KBM-7 (cell line): ENCODE measurements at regions not wholly inside any gene's neighbourhood (a gene's known extent, or its start where the extent isn't known, plus 50 kb on each side); places are given as distances from the start of the nearest gene placed in this dataset.

Experiments
- DNase-seq: peaks from one replicate; pipeline ENCODE4 v3.0.0-alpha.2; 2015
- in situ Hi-C: fragments of 300-500 bp; cut with MboI; formaldehyde crosslinking; loops from 2 replicates; pipeline ENCODE4 v1.14.3; 2020; ENCODE audit warnings: low sequenced_read_pairs, low pct_unique_long_range_greater_than_20kb, mixed read lengths

DNA sequence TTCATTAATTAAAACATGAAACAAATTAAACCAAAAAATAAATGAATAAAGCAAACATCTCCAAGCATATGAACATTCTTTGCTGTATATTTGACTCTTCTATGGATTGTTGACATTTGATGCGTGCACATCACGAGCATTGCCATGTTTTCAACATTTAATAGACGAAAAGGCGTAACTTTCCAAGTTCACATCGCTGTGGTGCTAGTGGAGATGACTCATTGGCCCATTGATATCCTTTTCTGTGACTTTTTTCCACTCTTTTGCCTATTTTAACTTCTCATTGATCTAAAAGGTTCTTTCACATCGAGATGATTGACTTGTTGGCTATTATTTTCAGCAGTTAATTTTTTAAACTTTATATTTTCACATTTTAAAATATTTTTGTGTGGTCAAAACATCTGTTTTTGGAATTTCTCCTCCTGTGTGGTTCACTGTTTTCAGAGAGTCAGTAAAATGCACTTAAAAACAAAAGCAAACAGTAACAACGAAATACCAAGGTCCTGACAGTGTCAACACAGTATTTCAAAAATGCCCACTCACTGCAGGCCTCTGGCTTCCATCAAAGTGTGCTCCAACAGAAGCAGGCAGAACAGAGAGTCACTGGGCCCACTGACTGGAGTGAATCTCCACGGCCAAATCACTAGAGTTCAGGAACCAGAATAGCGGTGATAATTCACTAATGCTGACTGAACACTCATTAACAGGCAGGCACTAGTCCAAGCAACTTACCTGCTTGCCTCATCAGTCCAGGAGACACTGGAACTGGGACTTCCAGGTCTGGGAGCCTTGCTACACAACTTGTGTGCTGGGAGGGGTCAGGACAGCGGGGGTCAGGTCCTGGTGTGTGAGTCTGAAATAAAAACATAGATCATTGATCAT is 372.2 kb upstream of the SMIM21 start:
- in situ Hi-C loops = no loop called here
- DNase-seq = no peak

DNA sequence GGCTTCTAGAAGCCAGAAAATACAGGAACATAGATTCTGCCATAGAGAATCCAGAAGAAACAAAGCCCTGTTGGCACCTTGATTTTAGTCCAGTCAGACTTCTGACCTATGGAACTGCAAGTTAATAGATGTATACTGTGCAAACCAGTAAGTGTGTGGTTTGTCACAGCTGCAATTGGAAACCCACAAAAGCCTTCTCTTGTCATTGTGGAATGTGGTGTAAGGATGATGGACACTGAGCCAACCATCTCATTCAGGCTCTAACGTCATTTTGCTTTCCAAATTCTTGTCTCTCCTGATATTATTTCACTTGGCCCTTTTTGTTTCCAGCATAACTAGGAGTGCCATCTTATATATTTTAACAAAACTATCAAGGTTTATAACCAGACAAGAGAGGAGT is 369.5 kb upstream of the SMIM21 start:
- DNase-seq = no peak
- in situ Hi-C loops = no loop called here

DNA sequence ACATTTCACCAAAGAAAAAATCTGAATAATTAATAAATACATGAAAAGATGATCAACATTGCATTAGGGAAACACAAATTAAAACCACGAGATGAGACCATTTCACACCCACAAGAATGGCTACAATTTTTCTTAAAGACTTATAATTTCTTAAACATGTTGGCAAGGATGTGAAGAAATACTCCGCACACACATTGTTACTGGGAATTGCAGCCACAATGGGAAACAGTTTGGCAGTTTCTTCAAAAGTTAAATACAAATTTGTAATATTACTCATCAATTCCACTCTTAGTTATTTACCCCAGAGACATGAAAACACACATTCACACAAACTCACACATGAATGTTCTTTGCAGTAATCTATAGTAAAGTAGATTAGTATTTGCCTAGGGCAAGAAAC is 363.3 kb upstream of the SMIM21 start:
- in situ Hi-C loops = no loop called here
- no peak for DNase-seq

DNA sequence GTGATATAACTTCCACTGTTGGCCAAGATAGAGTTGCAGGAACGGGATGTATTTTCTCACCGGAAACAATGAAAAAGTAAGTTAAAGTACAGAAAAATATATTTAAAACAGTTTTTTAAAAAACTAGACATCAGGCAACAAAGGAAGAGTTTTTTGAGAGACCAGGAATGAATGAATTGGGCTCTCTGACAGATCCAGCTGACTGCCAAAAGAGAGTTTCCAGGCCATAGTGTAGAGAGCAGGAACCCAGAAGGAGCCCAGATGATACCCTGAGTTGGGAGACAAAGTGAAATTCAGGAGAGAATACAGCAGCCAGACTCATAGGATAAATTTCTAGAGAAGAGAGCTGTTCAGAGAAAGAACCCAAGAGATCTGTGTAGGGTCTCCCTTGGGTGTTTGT is 362.6 kb upstream of the SMIM21 start:
- in situ Hi-C loops = no loop called here
- DNase-seq = no peak

DNA sequence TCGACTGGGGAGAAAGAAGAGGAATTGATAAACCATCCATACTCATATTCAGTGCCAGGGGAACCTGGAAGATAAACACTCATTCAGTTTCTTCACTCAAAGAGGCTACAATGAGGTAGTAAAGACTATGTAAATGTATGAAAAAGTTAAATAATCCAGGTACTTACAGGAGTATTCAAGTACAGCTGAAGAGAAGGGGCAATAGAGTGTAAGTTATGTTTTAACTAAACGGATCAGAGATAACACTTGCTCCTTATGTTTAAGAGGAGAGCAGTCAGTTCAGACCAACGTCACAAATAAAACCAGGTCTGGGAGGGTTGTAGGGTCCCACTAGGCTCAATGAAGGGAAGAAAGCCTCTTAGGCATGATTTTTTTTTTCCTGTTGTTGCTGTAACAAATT is 358.3 kb upstream of the SMIM21 start:
- in situ Hi-C loops = no loop called here
- DNase-seq = no peak

DNA sequence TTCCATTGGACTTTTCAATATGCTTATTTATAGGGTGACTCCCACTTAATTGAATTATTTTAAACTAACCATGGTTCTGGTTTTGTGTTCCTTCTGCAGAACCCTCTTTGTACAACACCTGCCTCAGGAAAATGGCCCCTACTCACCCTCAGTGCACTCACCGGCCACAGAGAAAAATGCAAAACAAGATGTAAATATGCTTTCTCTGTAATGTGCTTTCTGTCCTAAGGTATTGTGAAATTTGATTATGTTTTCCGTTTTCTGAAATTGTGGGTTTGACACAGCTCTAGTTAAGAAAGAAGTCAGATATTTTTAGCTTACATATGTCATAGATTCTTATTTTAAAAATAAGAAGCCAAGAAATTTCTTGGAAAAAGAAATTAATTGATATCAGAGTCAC is 357.7 kb upstream of the SMIM21 start:
- in situ Hi-C loops = no loop called here
- DNase-seq = no peak

DNA sequence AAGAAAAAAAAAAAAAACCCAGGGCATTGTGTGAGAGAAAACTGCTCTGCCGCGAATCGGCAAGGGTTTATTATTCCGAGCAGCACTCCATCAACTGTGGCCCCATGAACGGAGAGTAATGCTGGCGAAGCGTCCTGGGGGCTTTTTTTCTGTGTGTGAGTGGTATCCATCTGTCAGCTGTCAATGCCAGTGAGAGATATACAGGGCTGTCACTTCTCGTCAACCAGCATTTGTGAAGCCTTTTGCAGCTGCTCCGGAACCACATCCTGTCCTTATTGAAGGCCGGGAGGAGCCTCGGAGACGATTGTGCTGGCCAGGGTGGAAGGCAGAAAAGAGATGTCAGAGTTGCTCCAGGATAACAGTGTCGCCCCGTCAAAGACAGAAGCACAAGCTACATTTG is 356.9 kb upstream of the SMIM21 start:
- in situ Hi-C loops = no loop called here
- no peak for DNase-seq

DNA sequence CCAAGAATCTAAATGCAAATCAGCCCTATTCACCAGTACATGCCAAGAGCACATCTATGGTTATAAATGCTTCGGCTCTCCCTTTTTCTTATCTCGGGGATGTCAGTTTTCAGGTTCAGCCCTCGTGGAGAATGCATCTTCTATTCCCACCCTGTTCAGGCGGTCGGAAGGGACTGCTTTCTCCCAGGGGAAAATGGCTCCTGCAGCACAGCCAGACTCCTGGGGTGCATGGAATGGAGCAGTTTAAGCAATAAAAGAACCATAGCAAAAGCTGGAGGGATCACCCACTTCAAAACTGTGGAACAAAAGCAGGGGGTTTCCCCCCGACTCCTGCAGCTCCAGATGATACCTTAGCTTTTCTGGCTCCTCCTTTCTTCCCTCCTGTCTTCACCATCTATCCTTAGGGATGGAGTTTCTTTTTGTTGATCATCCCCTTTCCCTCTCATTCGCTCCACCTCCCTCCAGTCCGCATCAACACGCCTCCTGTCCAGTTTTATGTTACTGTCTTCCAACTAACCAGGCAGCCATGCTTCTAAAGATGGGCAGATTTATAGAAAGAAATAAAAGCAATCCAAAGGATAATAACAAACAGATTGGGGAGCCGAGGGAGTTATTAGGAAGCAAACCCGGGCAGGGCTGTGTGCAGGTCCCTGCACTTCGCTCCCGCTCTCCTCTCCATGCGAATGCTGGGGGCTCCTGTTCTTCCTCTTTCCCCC is 356.2 kb upstream of the SMIM21 start:
- DNase-seq = no peak

DNA sequence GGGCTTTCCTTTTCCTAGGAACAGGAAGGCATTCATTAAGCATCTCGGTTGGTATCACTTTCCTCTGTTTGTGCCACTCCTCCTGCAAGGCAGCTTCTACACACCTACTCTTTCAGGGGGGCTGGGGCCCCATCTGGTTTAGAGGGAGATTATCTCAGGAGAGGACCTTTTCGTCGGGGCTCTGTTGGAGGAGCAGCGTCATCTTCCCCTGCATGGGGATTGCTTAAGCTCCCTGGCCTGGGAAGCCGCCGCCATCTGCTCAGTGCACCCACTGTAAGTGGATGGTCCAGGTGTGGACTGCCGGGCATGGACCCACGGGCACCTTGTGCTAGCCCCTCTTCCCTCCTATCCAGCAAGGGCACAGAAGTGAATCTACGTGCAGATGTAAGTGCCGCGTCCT is 355.3 kb upstream of the SMIM21 start:
- DNase-seq = no peak
- in situ Hi-C loops = no loop called here

More for the DNA sequence above, 356.2 kb upstream of the SMIM21 start:
- in situ Hi-C loops = no loop called here

DNA sequence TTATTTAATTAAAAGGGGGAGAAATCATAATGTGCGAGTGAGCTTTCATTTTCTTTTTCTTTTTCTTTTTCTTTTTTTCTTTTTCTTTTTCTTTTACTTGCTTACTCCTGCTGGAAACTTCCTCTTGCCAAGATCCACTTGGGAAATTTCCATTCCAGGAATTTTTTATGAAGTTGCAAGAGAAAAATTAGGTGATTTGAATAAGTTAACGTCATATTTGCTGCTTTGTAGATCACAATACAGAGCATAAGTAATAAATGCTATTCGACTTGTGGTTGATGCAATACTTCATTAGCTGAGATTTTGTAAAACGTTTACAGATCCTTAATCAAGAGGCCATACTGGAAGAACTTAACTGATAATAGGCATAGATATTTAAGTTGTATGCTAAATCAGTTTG is 354.7 kb upstream of the SMIM21 start:
- in situ Hi-C loops = no loop called here
- DNase-seq = no peak

DNA sequence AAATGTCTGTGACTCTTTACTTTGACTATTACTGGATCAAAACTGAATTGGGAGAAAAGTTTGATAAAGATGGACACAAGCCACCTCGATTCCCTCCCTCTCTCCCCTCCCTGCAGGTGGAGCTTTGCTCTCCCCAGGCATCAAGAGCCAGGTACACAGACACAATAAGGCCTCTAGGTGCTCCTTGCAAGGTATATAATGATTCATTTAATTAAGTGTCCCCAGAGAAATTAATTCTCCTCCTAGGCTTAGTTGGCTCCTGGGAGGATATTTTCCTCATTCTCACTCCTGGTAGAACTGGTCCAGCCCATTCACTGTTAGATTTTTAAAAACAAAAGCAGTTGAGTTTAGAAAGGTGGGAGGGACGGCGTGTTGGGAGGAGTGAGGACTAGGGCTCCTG is 352.4 kb upstream of the SMIM21 start:
- DNase-seq = no peak
- in situ Hi-C loops = no loop called here

DNA sequence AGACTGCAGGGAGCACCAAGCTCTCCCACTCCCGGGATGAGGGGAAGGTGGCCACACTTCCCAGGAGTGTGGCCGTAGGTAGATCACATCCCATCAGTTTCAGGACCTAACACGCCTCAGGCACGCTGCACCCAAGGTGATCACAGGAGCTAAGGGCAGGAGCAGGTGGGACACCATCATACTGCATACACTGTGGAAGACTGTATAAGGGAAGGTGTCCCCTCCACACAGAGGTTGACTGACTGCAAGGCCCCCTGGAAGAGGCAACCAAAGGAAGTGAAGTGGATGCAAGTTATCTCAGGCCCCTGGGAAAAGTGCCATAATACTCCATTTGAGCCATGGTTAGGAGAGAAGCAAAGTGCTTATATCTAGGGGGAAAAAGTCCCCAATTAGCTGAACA is 351.9 kb upstream of the SMIM21 start:
- in situ Hi-C loops = no loop called here
- no peak for DNase-seq

DNA sequence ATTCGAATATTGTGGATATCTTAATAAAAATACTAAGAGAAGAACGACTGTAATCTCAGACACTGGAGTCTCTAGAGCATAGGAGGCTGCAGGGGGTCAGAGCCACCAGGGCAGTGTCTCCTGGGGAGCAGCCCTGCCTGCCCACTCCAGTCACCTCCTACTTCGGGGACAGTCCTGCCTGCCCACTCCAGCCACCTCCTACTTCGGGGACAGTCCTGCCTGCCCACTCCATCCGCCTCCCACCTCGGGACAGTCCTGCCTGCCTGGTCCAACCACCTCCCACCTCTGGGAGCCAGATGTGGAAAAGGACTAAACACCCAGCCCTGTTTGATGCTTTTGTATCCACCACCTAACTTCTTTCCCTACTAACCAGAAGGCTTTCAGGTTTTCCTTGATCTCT is 350.1 kb upstream of the SMIM21 start:
- in situ Hi-C loops = no loop called here
- DNase-seq = no peak

DNA sequence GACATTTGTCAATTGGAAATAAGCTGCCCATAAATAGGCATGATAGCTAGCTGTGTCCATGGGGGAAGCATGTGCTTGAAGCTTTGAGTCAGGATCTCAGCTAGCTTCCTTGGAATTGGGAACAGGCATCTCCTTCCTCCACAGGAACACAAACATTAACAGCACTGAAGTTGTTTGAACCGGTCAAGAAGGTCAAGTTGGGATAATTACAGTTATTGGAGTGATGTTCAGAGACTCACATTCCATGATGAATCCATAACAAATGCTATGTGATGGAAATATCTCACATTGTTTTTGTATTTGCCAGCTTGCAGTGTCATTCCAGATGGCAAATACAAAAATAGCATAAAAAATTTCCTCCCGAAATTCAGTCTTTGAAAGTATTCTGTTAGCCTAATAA is 347.6 kb upstream of the SMIM21 start:
- no peak for DNase-seq
- in situ Hi-C loops = no loop called here

DNA sequence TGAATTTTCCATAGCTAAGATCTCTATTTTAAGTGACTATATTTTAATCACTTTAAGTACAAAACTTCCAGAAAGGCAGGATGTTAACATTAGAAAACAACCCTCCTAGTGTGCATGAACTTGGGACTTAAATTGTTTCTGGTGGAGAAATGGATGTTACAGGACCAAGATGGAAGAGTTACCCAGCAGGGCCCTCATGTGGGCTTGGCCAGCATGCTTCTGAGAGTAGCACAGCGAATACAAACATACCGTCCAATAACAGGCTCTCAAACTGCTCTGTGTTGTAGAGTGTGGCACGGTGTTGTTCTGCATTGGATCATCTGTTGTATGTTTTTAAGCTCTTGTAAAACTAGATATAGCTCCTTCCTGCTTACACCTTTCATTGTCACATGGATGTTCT is 346.1 kb upstream of the SMIM21 start:
- DNase-seq = no peak
- in situ Hi-C loops = no loop called here

DNA sequence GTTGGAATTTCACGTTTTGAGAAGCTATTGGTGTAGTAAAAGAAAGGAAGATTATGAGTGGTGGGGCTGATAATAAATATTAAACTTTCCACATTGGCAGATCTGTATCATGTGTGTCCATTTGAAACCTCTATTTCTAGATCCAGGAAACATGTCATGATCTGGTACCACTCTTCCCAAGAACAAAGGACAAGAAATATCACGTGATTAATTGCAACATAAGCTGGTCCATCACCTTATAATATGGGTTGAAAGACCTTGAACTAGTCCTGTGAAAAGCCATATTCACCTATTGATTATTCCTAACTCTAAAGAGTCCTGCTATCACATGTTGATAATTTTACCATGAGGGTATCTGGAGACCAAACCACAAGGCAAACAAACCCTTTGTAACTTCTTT is 335.3 kb upstream of the SMIM21 start:
- in situ Hi-C loops = no loop called here
- DNase-seq = no peak

DNA sequence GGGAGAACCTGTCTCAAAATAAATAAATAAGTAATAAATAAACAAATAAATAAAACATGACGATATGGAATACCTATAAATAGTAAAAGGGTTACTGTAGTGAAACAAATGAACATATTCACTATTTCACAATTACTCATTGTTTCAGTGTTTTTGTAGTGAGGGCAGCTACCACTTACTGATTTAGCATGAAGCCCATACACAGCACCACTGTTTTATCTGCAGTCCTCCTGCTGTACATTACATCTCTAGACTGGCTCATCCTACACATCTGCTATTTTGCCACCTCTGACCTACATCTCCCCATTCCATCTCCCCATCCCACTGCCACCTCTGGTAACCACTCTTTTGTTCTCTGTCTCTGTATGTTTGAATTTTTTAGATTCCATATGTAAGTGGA is 332.7 kb upstream of the SMIM21 start:
- in situ Hi-C loops = no loop called here
- DNase-seq = no peak

DNA sequence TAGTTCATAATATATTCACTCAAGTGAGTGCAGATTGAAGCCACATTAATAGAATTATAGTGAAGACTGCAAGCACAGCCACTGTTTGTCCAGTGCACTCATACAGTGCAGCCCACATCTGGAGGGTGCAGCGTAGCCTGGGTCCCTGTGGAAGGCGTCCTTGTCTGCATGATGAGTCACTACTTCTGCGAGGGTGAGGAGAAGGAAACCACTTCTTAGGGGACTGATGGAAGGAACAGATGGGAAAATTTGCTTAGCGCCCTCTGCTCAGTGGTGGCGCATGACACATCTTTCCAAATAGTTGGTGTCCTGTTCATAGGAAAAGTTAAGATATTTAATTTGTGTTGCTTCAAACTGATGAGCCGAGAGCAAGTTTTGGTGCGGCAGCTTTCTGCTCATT is 330.4 kb upstream of the SMIM21 start:
- DNase-seq = no peak
- in situ Hi-C loops = no loop called here

DNA sequence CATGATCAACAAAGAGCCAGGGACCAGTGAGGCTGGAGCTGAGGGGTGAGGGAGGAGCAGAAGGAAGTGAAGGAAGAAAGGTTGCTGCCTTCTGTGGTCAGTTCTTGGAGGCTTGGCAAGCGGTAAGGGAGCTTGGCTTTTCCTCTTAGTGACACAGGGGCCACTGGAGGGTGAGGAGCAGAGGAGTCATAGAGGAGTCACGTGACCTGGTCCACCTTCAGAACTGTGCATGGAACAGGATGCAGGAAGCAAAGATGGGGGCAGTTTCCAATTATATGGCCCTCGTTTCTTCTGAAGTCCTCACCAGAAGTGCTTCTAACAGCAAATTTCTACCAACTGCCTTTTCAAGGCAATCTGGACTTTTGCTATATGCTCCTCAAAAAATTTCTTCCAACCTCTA is 326.9 kb upstream of the SMIM21 start:
- in situ Hi-C loops = no loop called here
- DNase-seq = no peak

DNA sequence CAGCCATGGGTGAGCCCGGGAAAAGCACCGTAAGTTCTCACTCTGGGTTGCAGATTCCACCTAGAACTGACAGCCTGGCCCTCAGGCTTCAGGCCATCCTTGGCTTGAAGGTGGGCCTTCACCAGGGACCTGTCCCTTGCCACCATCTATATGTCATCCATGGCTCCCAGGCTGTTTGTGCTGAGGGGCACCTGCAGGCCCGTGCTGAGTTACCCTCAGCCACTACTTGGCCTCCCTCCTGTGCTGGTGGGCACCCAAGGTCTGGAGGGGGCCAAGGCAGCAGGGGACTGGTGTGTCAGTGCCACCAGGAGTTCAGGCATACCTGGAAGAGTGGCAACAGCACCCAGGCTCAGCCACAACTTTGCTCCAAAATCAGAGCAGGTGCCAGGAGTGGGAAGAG is 326.2 kb upstream of the SMIM21 start:
- no peak for DNase-seq
- in situ Hi-C loops = no loop called here

DNA sequence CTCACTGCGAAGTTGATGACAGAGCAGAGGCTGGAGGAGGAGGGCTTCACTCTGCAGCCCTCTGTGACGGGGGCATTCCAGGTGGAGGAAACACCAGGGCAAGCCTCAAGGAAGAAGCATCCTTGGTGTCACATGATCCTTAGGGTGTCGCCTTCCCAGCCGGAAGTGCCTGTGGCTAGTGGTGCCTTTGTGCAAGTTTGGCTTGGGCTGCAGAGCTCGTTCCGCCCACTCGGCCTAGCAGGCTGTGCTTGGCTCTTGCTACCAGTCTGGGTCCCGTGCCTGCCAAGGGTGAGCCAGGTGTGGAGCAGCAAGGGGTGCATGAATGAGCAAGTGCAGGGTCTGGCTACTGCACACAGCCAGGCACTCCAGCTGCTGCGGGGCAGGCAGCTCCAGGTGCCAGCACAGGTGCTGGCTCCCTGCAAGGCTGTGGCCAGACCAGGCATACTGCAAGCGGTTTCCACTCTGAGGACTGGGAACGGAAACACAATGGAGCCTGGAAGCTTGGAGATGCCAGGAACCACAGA is 325.3 kb upstream of the SMIM21 start:
- in situ Hi-C loops = no loop called here
- DNase-seq = no peak
